ENCODE measurements at regions not wholly inside any gene's neighbourhood (a gene's known extent, or its start where the extent isn't known, plus 50 kb on each side); places are given as distances from the start of the nearest gene placed in this dataset.

DNA sequence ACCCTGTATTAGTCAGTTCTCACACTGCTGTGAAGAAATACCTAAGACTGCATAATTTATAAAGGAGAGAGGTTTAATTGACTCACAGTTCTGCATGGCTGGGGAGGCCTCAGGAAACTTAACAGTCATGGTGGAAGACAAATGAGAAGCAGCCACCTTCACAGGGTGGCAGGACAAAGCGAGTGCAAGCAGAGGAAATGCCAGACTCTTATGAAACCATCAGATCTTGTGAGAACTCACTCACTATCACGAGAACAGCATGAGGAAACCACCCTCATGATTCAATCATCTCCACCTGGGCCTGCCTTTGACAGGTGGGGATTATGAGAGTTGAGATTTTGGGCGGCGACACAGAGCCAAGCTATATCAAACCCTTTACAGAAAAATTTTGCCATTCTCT lies 722.4 kb downstream of the RAB28 start:
- no peak for DNase-seq
- H3K27me3 ChIP-seq (ENCODE audit: control insufficient read depth in 2 of 2, insufficient read depth in 2 of 2, low read length in 2 of 2) = no peaks in the 10 kb centered on the region
- Mint-ChIP-seq H3K27ac (no peak overlapping the region), H3K4me3 (no peak overlapping the region), H3K36me3 (no peaks in the 10 kb centered on the region), H3K27me3 (ENCODE audit: low read depth in 3 of 3) (peaks cover 0 to 2% (median 0%) of the 10 kb centered on the region in 3 donors), H3K9me3 (peaks cover 0 to 7% (median 1%) of the 10 kb centered on the region in 7 donors), H3K4me1 (no peaks in the 10 kb centered on the region)
- H3K4me3 ChIP-seq (replicated peaks in 1 of 3; ENCODE audit: low read depth in 2 of 3, low read length in 3 of 3) = no peak overlapping the region
- H3K9ac ChIP-seq (ENCODE audit: insufficient read depth, low read length, poor library complexity, severe bottlenecking) = no peak overlapping the region
- H3K9me3 ChIP-seq (replicated peaks in 1 of 2; ENCODE audit: control insufficient read depth in 1 of 2, insufficient read depth in 1 of 2, low read length in 2 of 2) = no peaks in the 10 kb centered on the region
- no peak overlapping the region for H3K27ac ChIP-seq (ENCODE audit: low read depth in 1 of 2, low read length in 2 of 2)
- TF ChIP-seq, protein P1, sequence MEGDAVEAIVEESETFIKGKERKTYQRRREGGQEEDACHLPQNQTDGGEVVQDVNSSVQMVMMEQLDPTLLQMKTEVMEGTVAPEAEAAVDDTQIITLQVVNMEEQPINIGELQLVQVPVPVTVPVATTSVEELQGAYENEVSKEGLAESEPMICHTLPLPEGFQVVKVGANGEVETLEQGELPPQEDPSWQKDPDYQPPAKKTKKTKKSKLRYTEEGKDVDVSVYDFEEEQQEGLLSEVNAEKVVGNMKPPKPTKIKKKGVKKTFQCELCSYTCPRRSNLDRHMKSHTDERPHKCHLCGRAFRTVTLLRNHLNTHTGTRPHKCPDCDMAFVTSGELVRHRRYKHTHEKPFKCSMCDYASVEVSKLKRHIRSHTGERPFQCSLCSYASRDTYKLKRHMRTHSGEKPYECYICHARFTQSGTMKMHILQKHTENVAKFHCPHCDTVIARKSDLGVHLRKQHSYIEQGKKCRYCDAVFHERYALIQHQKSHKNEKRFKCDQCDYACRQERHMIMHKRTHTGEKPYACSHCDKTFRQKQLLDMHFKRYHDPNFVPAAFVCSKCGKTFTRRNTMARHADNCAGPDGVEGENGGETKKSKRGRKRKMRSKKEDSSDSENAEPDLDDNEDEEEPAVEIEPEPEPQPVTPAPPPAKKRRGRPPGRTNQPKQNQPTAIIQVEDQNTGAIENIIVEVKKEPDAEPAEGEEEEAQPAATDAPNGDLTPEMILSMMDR (IDR thresholded peaks at IDR 0.05) = no peak
- intact Hi-C loops (cut with micrococcal nuclease) = no loop called here
- H3K4me1 ChIP-seq (ENCODE audit: control insufficient read depth in 1 of 2, insufficient read depth in 2 of 2, low read length in 2 of 2) = no peaks in the 10 kb centered on the region
- H2AFZ ChIP-seq (ENCODE audit: insufficient read depth, low read depth, low read length, poor library complexity, severe bottlenecking) = no peak overlapping the region
- H4K20me1 ChIP-seq (ENCODE audit: insufficient read depth, low read length) = no peaks in the 10 kb centered on the region
- no peak overlapping the region for H3K4me2 ChIP-seq (replicated peaks; ENCODE audit: extremely low read depth, low read length, poor library complexity, severe bottlenecking)
- no CpG with 5 or more reads among the region's 4 CpGs for WGBS (ENCODE audit: insufficient coverage)
- no peaks in the 10 kb centered on the region for H3K79me2 ChIP-seq (ENCODE audit: insufficient read depth, low read length)
- H3K36me3 ChIP-seq (replicated peaks in 1 of 2; ENCODE audit: control insufficient read depth in 1 of 2, insufficient read depth in 2 of 2, low read length in 2 of 2) = no peaks in the 10 kb centered on the region

DNA sequence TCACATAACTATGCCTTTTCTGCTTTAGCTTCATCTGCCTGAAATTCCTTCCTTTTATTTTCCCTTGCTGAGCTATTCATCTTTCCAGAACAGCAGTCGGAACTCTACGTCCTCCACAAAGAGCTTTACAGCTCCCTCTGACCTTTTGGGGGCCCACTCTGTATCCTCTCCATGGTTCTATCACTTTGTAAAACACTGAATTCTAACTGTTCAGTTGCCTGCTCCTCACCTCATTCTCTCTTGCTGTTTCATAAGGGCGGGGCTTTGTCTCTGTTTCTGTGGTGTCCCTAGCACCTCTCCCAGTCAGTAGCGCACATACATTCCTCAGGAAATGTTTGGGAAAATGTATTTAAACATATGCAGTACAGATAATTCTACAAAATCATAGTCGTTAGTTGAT lies 737.0 kb downstream of the RAB28 start:
- H3K27me3 Mint-ChIP-seq (ENCODE audit: low read depth in 3 of 3) = peaks cover 0 to 3% (median 0%) of the 10 kb centered on the region in 3 donors
- H3K9me3 ChIP-seq (replicated peaks in 1 of 2; ENCODE audit: control insufficient read depth in 1 of 2, insufficient read depth in 1 of 2, low read length in 2 of 2) = peaks cover 0 to 4% of the 10 kb centered on the region in 2 donors
- no peak overlapping the region for H3K27ac ChIP-seq (ENCODE audit: low read depth in 1 of 2, low read length in 2 of 2)
- no peaks in the 10 kb centered on the region for H3K36me3 ChIP-seq (replicated peaks in 1 of 2; ENCODE audit: control insufficient read depth in 1 of 2, insufficient read depth in 2 of 2, low read length in 2 of 2)
- no peak overlapping the region for H3K4me2 ChIP-seq (replicated peaks; ENCODE audit: extremely low read depth, low read length, poor library complexity, severe bottlenecking)
- H4K20me1 ChIP-seq (ENCODE audit: insufficient read depth, low read length) = no peaks in the 10 kb centered on the region
- no peak for DNase-seq
- intact Hi-C loops (cut with micrococcal nuclease) = no loop called here
- 92% methylated on average over 2 of the region's 5 CpGs for WGBS (ENCODE audit: insufficient coverage)
- no peaks in the 10 kb centered on the region for H3K4me1 ChIP-seq (ENCODE audit: control insufficient read depth in 1 of 2, insufficient read depth in 2 of 2, low read length in 2 of 2)
- no peak overlapping the region for H3K27ac Mint-ChIP-seq
- no peak overlapping the region for H3K9ac ChIP-seq (ENCODE audit: insufficient read depth, low read length, poor library complexity, severe bottlenecking)
- no peaks in the 10 kb centered on the region for H3K4me1 Mint-ChIP-seq
- no peak overlapping the region for H3K4me3 Mint-ChIP-seq
- TF ChIP-seq, protein P1 (IDR thresholded peaks at IDR 0.05) = no peak
- no peak overlapping the region for H2AFZ ChIP-seq (ENCODE audit: insufficient read depth, low read depth, low read length, poor library complexity, severe bottlenecking)
- peaks cover 3 to 23% (median 11%) of the 10 kb centered on the region in 7 donors for H3K9me3 Mint-ChIP-seq
- H3K27me3 ChIP-seq (ENCODE audit: control insufficient read depth in 2 of 2, insufficient read depth in 2 of 2, low read length in 2 of 2) = no peaks in the 10 kb centered on the region
- no peak overlapping the region for H3K4me3 ChIP-seq (replicated peaks in 1 of 3; ENCODE audit: low read depth in 2 of 3, low read length in 3 of 3)
- H3K36me3 Mint-ChIP-seq = no peaks in the 10 kb centered on the region
- H3K79me2 ChIP-seq (ENCODE audit: insufficient read depth, low read length) = no peaks in the 10 kb centered on the region
